SU-DHL-6 (cell line): ENCODE measurements at regions not wholly inside any gene's neighbourhood (a gene's known extent, or its start where the extent isn't known, plus 50 kb on each side); places are given as distances from the start of the nearest gene placed in this dataset.

Source experiments
- H2AFZ ChIP-seq: fragments of 200-600 bp; sonication (generic); 2 replicates; pipeline ENCODE4 v1.6.1; 2014; ENCODE audit warnings: low read depth, mild to moderate bottlenecking, moderate library complexity, mixed read lengths, antibody characterized with exemption, low read length; ENCODE audit not compliant: severe bottlenecking
- H3F3A ChIP-seq: fragments of 200-600 bp; shearing (Covaris generic); 2 replicates; pipeline ENCODE4 v1.6.0; 2016; ENCODE audit warnings: antibody characterized with exemption, mild to moderate bottlenecking; ENCODE audit not compliant: insufficient read depth
- H3K27ac ChIP-seq: fragments of 200-600 bp; sonication (generic); 2 replicates; pipeline ENCODE4 v1.5.1; 2016; ENCODE audit warnings: low read depth, mild to moderate bottlenecking, low read length, moderate library complexity, mixed read lengths
- H3K27me3 ChIP-seq: fragments of 200-600 bp; sonication (generic), shearing (Covaris generic); 2 replicates; pipeline ENCODE4 v1.6.0; 2014; ENCODE audit warnings: mild to moderate bottlenecking, low read length
- H3K36me3 ChIP-seq: fragments of 200-600 bp; sonication (generic); 2 replicates; pipeline ENCODE4 v1.6.1; 2014; ENCODE audit warnings: mild to moderate bottlenecking, low read length, mixed read lengths
- H3K4me2 ChIP-seq: fragments of 300-600, 200-600 bp; shearing (Covaris generic), sonication (generic); 2 replicates; pipeline ENCODE4 v1.6.0; 2014; ENCODE audit warnings: low read length, low read depth, mild to moderate bottlenecking; ENCODE audit not compliant: poor library complexity, severe bottlenecking
- H3K4me3 ChIP-seq: fragments of 200-600 bp; sonication (generic); 2 replicates; pipeline ENCODE4 v1.5.1; 2014; ENCODE audit warnings: antibody characterized with exemption, low read length, mild to moderate bottlenecking, mixed read lengths; ENCODE audit not compliant: insufficient read depth, poor library complexity, severe bottlenecking
- H3K79me2 ChIP-seq: fragments of 200-600 bp; sonication (generic); 2 replicates; pipeline ENCODE4 v1.6.1; 2014; ENCODE audit warnings: mild to moderate bottlenecking, low read length, moderate library complexity; ENCODE audit not compliant: insufficient read depth
- H3K9ac ChIP-seq: fragments of 200-600 bp; sonication (generic); 2 replicates; pipeline ENCODE4 v1.7.0; 2014; ENCODE audit warnings: mild to moderate bottlenecking, low read length
- H3K9me2 ChIP-seq: fragments of 200-600 bp; sonication (generic); replicated peaks from 2 replicates; pipeline ENCODE4 v1.6.1; 2014; ENCODE audit warnings: low read length; ENCODE audit not compliant: insufficient read depth
- H3K9me3 ChIP-seq: fragments of 200-600 bp; sonication (generic); 2 replicates; pipeline ENCODE4 v1.6.1; 2014; ENCODE audit warnings: low read length, mixed read lengths; ENCODE audit not compliant: insufficient read depth
- H4K20me1 ChIP-seq: fragments of 200-600 bp; sonication (generic); 2 replicates; pipeline ENCODE4 v1.6.1; 2014; ENCODE audit warnings: low read depth, mild to moderate bottlenecking, antibody characterized with exemption, low read length, moderate library complexity, mixed read lengths
- CTCF ChIP-seq: fragments of 200-600 bp; sonication (generic); IDR thresholded peaks from one replicate; pipeline ENCODE4 v1.5.1; 2017; ENCODE audit warnings: antibody characterized with exemption, mild to moderate bottlenecking, low read length, moderate library complexity; ENCODE audit not compliant: insufficient read depth, poor library complexity, severe bottlenecking
- EZH2phosphoT487 ChIP-seq: fragments of 200-600 bp; sonication (generic), shearing (Covaris generic); conservative IDR thresholded peaks from 2 replicates; pipeline ENCODE4 v1.6.1; 2018; ENCODE audit warnings: mild to moderate bottlenecking, antibody characterized with exemption, low read length, moderate library complexity, mixed read lengths

GRCh38 chr3:102619361-102619760 is 184.5 kb downstream of the ZPLD1 start:
- no peaks in the 10 kb centered on the region for H3K79me2 ChIP-seq
- H3K4me2 ChIP-seq: no peak overlapping the region
- no peaks in the 10 kb centered on the region for H3K36me3 ChIP-seq
- TF ChIP-seq CTCF (no peak), EZH2phosphoT487 (no peak)
- H3K9ac ChIP-seq: no peak overlapping the region
- no peak overlapping the region for H2AFZ ChIP-seq
- H4K20me1 ChIP-seq: no peaks in the 10 kb centered on the region
- H3F3A ChIP-seq: no peaks in the 10 kb centered on the region
- no peak overlapping the region for H3K27ac ChIP-seq
- H3K9me2 ChIP-seq: no peaks in the 10 kb centered on the region
- H3K4me3 ChIP-seq: no peak overlapping the region
- no peaks in the 10 kb centered on the region for H3K27me3 ChIP-seq
- H3K9me3 ChIP-seq: no peaks in the 10 kb centered on the region

GRCh38 chr3:102629943-102630342 is 195.1 kb downstream of the ZPLD1 start:
- H3F3A ChIP-seq: no peaks in the 10 kb centered on the region
- H3K9me2 ChIP-seq: no peaks in the 10 kb centered on the region
- no peak overlapping the region for H3K9ac ChIP-seq
- no peaks in the 10 kb centered on the region for H3K27me3 ChIP-seq
- no peaks in the 10 kb centered on the region for H4K20me1 ChIP-seq
- no peak overlapping the region for H3K4me3 ChIP-seq
- H3K36me3 ChIP-seq: no peaks in the 10 kb centered on the region
- no peak for TF ChIP-seq CTCF
- TF ChIP-seq EZH2phosphoT487: no peak
- no peak overlapping the region for H3K27ac ChIP-seq
- no peaks in the 10 kb centered on the region for H3K9me3 ChIP-seq
- no peak overlapping the region for H3K4me2 ChIP-seq
- H3K79me2 ChIP-seq: no peaks in the 10 kb centered on the region
- H2AFZ ChIP-seq: no peak overlapping the region

- Histone ChIP-seq H3K79me2 (no peaks in the 10 kb centered on the region), H3K4me3 (no peak overlapping the region), H3K9me3 (no peaks in the 10 kb centered on the region), H3K27me3 (no peaks in the 10 kb centered on the region), H4K20me1 (no peaks in the 10 kb centered on the region), H3K27ac (no peak overlapping the region), H3K9ac (no peak overlapping the region), H2AFZ (no peak overlapping the region), H3K4me2 (no peak overlapping the region), H3K9me2 (no peaks in the 10 kb centered on the region), H3F3A (no peaks in the 10 kb centered on the region), H3K36me3 (no peaks in the 10 kb centered on the region)
- no peak for TF ChIP-seq CTCF
- no peak for TF ChIP-seq EZH2phosphoT487
These were observed 195.7 kb downstream of the ZPLD1 start for GRCh38 chr3:102630531-102630930.

GRCh38 chr3:102643546-102643945 is 208.7 kb downstream of the ZPLD1 start:
- no peak overlapping the region for H3K4me3 ChIP-seq
- H3F3A ChIP-seq: no peaks in the 10 kb centered on the region
- H3K27ac ChIP-seq: no peak overlapping the region
- H3K9me3 ChIP-seq: no peaks in the 10 kb centered on the region
- no peak overlapping the region for H3K9ac ChIP-seq
- no peaks in the 10 kb centered on the region for H3K79me2 ChIP-seq
- H4K20me1 ChIP-seq: no peaks in the 10 kb centered on the region
- H3K36me3 ChIP-seq: no peaks in the 10 kb centered on the region
- no peak overlapping the region for H2AFZ ChIP-seq
- no peaks in the 10 kb centered on the region for H3K9me2 ChIP-seq
- no peak overlapping the region for H3K4me2 ChIP-seq
- TF ChIP-seq EZH2phosphoT487: no peak
- TF ChIP-seq CTCF: no peak
- no peaks in the 10 kb centered on the region for H3K27me3 ChIP-seq
